ENCODE measurements at regions not wholly inside any gene's neighbourhood (a gene's known extent, or its start where the extent isn't known, plus 50 kb on each side); places are given as distances from the start of the nearest gene placed in this dataset.

GRCh38 chr10:121690152-121690848 is 92.1 kb upstream of the FGFR2 start:
- no peak overlapping the region for H3K4me2 ChIP-seq (ENCODE audit: low read length)
- no peak overlapping the region for H2AFZ ChIP-seq (ENCODE audit: low read depth, low read length)
- TF ChIP-seq EZH2phosphoT487 (IDR thresholded peaks at IDR 0.05; ENCODE audit: low read depth), result no peak
- TF ChIP-seq CTCF (IDR thresholded peaks at IDR 0.05; ENCODE audit: low read depth, low read length), result no peak
- H3K4me3 ChIP-seq (ENCODE audit: low read length), result no peak overlapping the region
- H3K9me3 ChIP-seq (ENCODE audit: insufficient read depth, low read length), result no peaks in the 10 kb centered on the region
- H4K20me1 ChIP-seq (ENCODE audit: insufficient read depth, low read length), result no peaks in the 10 kb centered on the region
- H3K27ac ChIP-seq (ENCODE audit: low read length), result no peak overlapping the region
- peaks cover 38% of the 10 kb centered on the region for H3K27me3 ChIP-seq (ENCODE audit: low read depth, low read length)
- no peaks in the 10 kb centered on the region for H3K36me3 ChIP-seq (replicated peaks; ENCODE audit: low read depth, low read length)
- no peaks in the 10 kb centered on the region for H3K79me2 ChIP-seq (ENCODE audit: low read length)
- H3K9ac ChIP-seq (ENCODE audit: low read length), result no peak overlapping the region
- H3K4me1 ChIP-seq (ENCODE audit: low read length), result no peaks in the 10 kb centered on the region

- H3K4me3 ChIP-seq (ENCODE audit: low read length), result no peak overlapping the region
Observed at GRCh38 chr10:121687095-121687813, 89.0 kb upstream of the FGFR2 start.

DNA sequence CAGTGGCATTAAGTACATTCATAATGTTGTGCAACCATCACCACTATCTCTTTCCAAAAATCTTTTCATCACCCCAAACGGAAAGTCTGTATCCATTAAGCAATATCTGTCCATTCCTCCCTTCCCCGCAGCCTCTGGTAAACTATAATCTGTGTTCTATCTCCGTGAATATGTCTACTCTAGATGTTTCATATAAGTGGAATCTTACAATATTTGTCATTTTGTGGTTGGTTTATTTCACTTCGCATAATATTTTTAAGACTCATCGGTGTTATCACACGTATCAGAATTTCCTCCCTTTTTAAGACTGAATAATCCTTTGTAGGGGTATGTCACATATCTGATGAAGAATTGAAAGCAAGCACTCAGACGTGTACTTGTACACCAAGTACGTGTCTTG is 86.0 kb upstream of the FGFR2 start:
- TF ChIP-seq CTCF (IDR thresholded peaks at IDR 0.05; ENCODE audit: low read depth, low read length) (no peak), EZH2phosphoT487 (IDR thresholded peaks at IDR 0.05; ENCODE audit: low read depth) (no peak)
- Histone ChIP-seq H3K4me3 (ENCODE audit: low read length) (no peak overlapping the region), H3K27me3 (ENCODE audit: low read depth, low read length) (peaks cover 25% of the 10 kb centered on the region), H3K36me3 (replicated peaks; ENCODE audit: low read depth, low read length) (no peaks in the 10 kb centered on the region), H3K9ac (ENCODE audit: low read length) (no peak overlapping the region), H3K9me3 (ENCODE audit: insufficient read depth, low read length) (no peaks in the 10 kb centered on the region), H3K4me2 (ENCODE audit: low read length) (no peak overlapping the region), H3K27ac (ENCODE audit: low read length) (no peak overlapping the region), H3K79me2 (ENCODE audit: low read length) (no peaks in the 10 kb centered on the region), H3K4me1 (ENCODE audit: low read length) (no peaks in the 10 kb centered on the region), H2AFZ (ENCODE audit: low read depth, low read length) (no peak overlapping the region), H4K20me1 (ENCODE audit: insufficient read depth, low read length) (no peaks in the 10 kb centered on the region)

More at GRCh38 chr10:121687095-121687813, 89.0 kb upstream of the FGFR2 start:
- TF ChIP-seq EZH2phosphoT487 (IDR thresholded peaks at IDR 0.05; ENCODE audit: low read depth) (no peak), CTCF (IDR thresholded peaks at IDR 0.05; ENCODE audit: low read depth, low read length) (no peak)
- H3K9me3 ChIP-seq (ENCODE audit: insufficient read depth, low read length), result no peaks in the 10 kb centered on the region
- no peaks in the 10 kb centered on the region for H3K4me1 ChIP-seq (ENCODE audit: low read length)
- no peaks in the 10 kb centered on the region for H3K79me2 ChIP-seq (ENCODE audit: low read length)
- no peaks in the 10 kb centered on the region for H3K36me3 ChIP-seq (replicated peaks; ENCODE audit: low read depth, low read length)
- no peak overlapping the region for H2AFZ ChIP-seq (ENCODE audit: low read depth, low read length)
- no peaks in the 10 kb centered on the region for H4K20me1 ChIP-seq (ENCODE audit: insufficient read depth, low read length)
- H3K27ac ChIP-seq (ENCODE audit: low read length), result no peak overlapping the region
- peaks cover 38% of the 10 kb centered on the region for H3K27me3 ChIP-seq (ENCODE audit: low read depth, low read length)
- no peak overlapping the region for H3K4me2 ChIP-seq (ENCODE audit: low read length)
- no peak overlapping the region for H3K9ac ChIP-seq (ENCODE audit: low read length)

DNA sequence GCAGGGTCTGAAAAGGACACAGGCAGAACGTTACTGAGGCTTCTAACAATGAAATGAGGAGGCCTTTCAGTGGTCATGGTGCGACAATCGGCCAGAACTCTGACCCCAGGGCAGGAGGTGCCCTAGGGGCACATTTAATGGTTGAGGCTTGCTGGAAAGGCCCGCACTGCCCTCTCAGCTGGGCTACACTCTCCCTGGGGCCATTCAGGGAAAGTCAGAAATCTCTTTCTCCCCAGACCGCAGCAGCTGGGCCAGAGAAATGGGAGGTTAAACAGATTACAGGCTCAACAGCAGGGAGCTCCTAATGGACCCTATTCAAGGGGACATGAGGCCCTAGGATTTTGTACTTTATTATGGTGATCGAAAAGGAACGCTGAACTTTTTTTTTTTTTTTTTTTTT is 85.6 kb upstream of the FGFR2 start:
- H3K27ac ChIP-seq (ENCODE audit: low read length), result no peak overlapping the region

More for the DNA sequence above, 85.6 kb upstream of the FGFR2 start:
- Histone ChIP-seq H3K27me3 (ENCODE audit: low read depth, low read length) (peaks cover 22% of the 10 kb centered on the region; the same call in 1 of the 2 replicates), H3K4me1 (ENCODE audit: low read length) (no peaks in the 10 kb centered on the region), H3K9ac (ENCODE audit: low read length) (no peak overlapping the region), H3K36me3 (replicated peaks; ENCODE audit: low read depth, low read length) (no peaks in the 10 kb centered on the region), H2AFZ (ENCODE audit: low read depth, low read length) (no peak overlapping the region), H3K9me3 (ENCODE audit: insufficient read depth, low read length) (no peaks in the 10 kb centered on the region), H3K79me2 (ENCODE audit: low read length) (no peaks in the 10 kb centered on the region), H3K4me2 (ENCODE audit: low read length) (no peak overlapping the region), H4K20me1 (ENCODE audit: insufficient read depth, low read length) (no peaks in the 10 kb centered on the region), H3K4me3 (ENCODE audit: low read length) (no peak overlapping the region)
- no peak for TF ChIP-seq EZH2phosphoT487 (IDR thresholded peaks at IDR 0.05; ENCODE audit: low read depth)
- no peak for TF ChIP-seq CTCF (IDR thresholded peaks at IDR 0.05; ENCODE audit: low read depth, low read length)

Measured in OCI-LY3 (cell line).